HepG2 (cell line): ENCODE measurements at regions not wholly inside any gene's neighbourhood (a gene's known extent, or its start where the extent isn't known, plus 50 kb on each side); places are given as distances from the start of the nearest gene placed in this dataset.

Experiments
- ATAC-seq: fragments of 200-7000 bp; cut with Tn5 transposase; 3 replicates; pipeline ENCODE4 v1.9.1; 2020; ENCODE audit warnings: mild to moderate bottlenecking, moderate library complexity
- BruUV-seq: library from RNA; stranded (reverse); fragments of 400-500 nt; replicated peaks from 2 replicates; lab custom pipeline; 2021; lab: Mats Ljungman, UMichigan
- CTCF ChIA-PET: fragments of 300-600 bp; formaldehyde crosslinking; extraction: SDS; loops from one replicate; lab custom pipeline; 2021; ENCODE audit warnings: low total read pairs, inconsistent platforms, low intra/inter-chr PET ratio; lab: Yijun Ruan, JAX
- POLR2A ChIA-PET: fragments of 350-600 bp; sonication (Branson Sonifier 250); formaldehyde crosslinking; loops from one replicate; lab custom pipeline; 2020; ENCODE audit warnings: antibody characterized with exemption, inconsistent platforms; lab: Yijun Ruan, JAX
- DNase-seq: peaks from one replicate; pipeline ENCODE4 v3.0.0-alpha.2; 2015; ENCODE audit warnings: low spot score
- FAIRE-seq: peaks from 3 replicates; lab custom pipeline; 2011; peaks lifted over from hg19 to GRCh38; lab: Jason Lieb, UNC
- H2AFZ ChIP-seq: one replicate; pipeline ENCODE4 v1.6.1; 2011; ENCODE audit warnings: low read length, inconsistent platforms
- H3K27ac ChIP-seq: fragments of 300-600 bp; 3 replicates; pipeline ENCODE4 v1.8.0; 2011; ENCODE audit warnings: mixed run types, mild to moderate bottlenecking, mixed read lengths, low read length, inconsistent platforms; ENCODE audit not compliant: insufficient read depth; ENCODE audit errors: extremely low read length
- H3K27me3 ChIP-seq, 2 experiments: fragments of 200-600 bp in 1 of 2; 2 replicates in 1 of 2; 3 replicates in 1 of 2; pipeline versions ENCODE4 v1.6.0 to v1.8.0; 2011; ENCODE audit warnings: low read length in 2 of 2, mild to moderate bottlenecking in 2 of 2, moderate library complexity in 2 of 2, inconsistent platforms in 1 of 2; ENCODE audit not compliant: insufficient read depth in 2 of 2, control insufficient read depth in 1 of 2
- H3K36me3 ChIP-seq, 2 experiments: fragments of 200-600 bp in 1 of 2; replicated peaks in 1 of 2; 2 replicates in 1 of 2; 3 replicates in 1 of 2; pipeline versions ENCODE4 v1.5.1 to v1.8.0; 2011; ENCODE audit warnings: low read length in 2 of 2, inconsistent platforms in 1 of 2; ENCODE audit not compliant: insufficient read depth in 2 of 2, control insufficient read depth in 1 of 2
- H3K4me1 ChIP-seq: 2 replicates; pipeline ENCODE4 v1.5.1; 2012; ENCODE audit warnings: low read length, inconsistent platforms; ENCODE audit not compliant: insufficient read depth
- H3K4me2 ChIP-seq: 2 replicates; pipeline ENCODE4 v1.6.0; 2011; ENCODE audit warnings: low read depth, low read length, inconsistent platforms
- H3K4me3 ChIP-seq, 3 experiments: fragments of 200-600 bp in 1 of 3; sonication (generic), shearing (Covaris generic) in 1 of 3; replicated peaks in 1 of 3; 2 replicates each; pipeline ENCODE4 v1.5.1; 2011 to 2016; ENCODE audit warnings: low read length in 3 of 3, inconsistent platforms in 2 of 3, low read depth in 2 of 3, mild to moderate bottlenecking in 2 of 3, control low read depth in 1 of 3, mixed read lengths in 1 of 3; ENCODE audit not compliant: insufficient read depth in 1 of 3
- H3K79me2 ChIP-seq: one replicate; pipeline ENCODE4 v1.6.1; 2011; ENCODE audit warnings: low read length, inconsistent platforms; ENCODE audit not compliant: insufficient read depth
- H3K9ac ChIP-seq: 2 replicates; pipeline ENCODE4 v1.6.0; 2011; ENCODE audit warnings: mild to moderate bottlenecking, low read depth, low read length, inconsistent platforms; ENCODE audit not compliant: insufficient read depth
- H3K9me3 ChIP-seq: 2 replicates; pipeline ENCODE4 v1.5.1; 2012; ENCODE audit warnings: mild to moderate bottlenecking, low read length
- H4K20me1 ChIP-seq: 2 replicates; pipeline ENCODE4 v1.6.0; 2011; ENCODE audit warnings: inconsistent platforms, mild to moderate bottlenecking, low read length, moderate library complexity; ENCODE audit not compliant: insufficient read depth
- BCLAF1 ChIP-seq: fragments of 450-650 bp; IDR thresholded peaks from 2 replicates; pipeline ENCODE4 v1.6.1; 2017; ENCODE audit warnings: mild to moderate bottlenecking
- E2F5 ChIP-seq: sonication (generic); formaldehyde crosslinking; conservative IDR thresholded peaks from 2 replicates; pipeline ENCODE4 v1.4.0; 2020; ENCODE audit warnings: missing genetic modification reagents
- IRX3 ChIP-seq: sonication (generic); formaldehyde crosslinking; IDR thresholded peaks from 2 replicates; pipeline ENCODE4 v1.8.1; 2023; ENCODE audit warnings: mild to moderate bottlenecking, low read depth, missing genetic modification reagents, borderline replicate concordance
- LRRFIP1 ChIP-seq: sonication (generic); formaldehyde crosslinking; conservative IDR thresholded peaks from 2 replicates; pipeline ENCODE4 v1.4.0; 2020; ENCODE audit warnings: missing genetic modification reagents
- MBNL3 ChIP-seq: fragments of 250-450 bp; sonication (Bioruptor Pico); conservative IDR thresholded peaks from 2 replicates; pipeline ENCODE4 v1.8.0; 2022; ENCODE audit warnings: mild to moderate bottlenecking, inconsistent platforms
- POGZ ChIP-seq: sonication (generic); formaldehyde crosslinking; IDR thresholded peaks from 2 replicates; pipeline ENCODE4 v1.4.0; 2020; ENCODE audit warnings: mild to moderate bottlenecking, missing genetic modification reagents
- RAD51 ChIP-seq: fragments of 450-650 bp; IDR thresholded peaks from 2 replicates; pipeline ENCODE4 v1.6.1; 2016; ENCODE audit warnings: borderline replicate concordance
- ZNF362 ChIP-seq: sonication (generic); formaldehyde crosslinking; IDR thresholded peaks from 2 replicates; pipeline ENCODE4 v1.4.0; 2020; ENCODE audit warnings: missing genetic modification reagents, mild to moderate bottlenecking, borderline replicate concordance
- ZNF691 ChIP-seq: sonication (generic); formaldehyde crosslinking; IDR thresholded peaks from 2 replicates; pipeline ENCODE4 v1.4.0; 2020; ENCODE audit warnings: missing genetic modification reagents, low read depth, mild to moderate bottlenecking, borderline replicate concordance
- WGBS: methylation state at CpG from one replicate; pipeline ENCODE4 v1.1.6; 2017; ENCODE audit warnings: low lambda C conversion rate; 5-methylcytosine and 5-hydroxymethylcytosine counted together
- in situ Hi-C: cut with HindIII; loops from 2 replicates; pipeline ENCODE4 v1.10.0; 2017; ENCODE audit warnings: low pct_unique_long_range_greater_than_20kb; ENCODE audit not compliant: extremely low pct_ligation_motif_present
- intact Hi-C: fragments of 100-400 bp; cut with micrococcal nuclease; formaldehyde crosslinking; loops from one replicate; pipeline ENCODE4 v1.10.0; 2022; ENCODE audit not compliant: unreplicated experiment

GRCh38 chr2:2735041-2735440 lies 404.0 kb upstream of the MYT1L start (continued):
- no peak for TF ChIP-seq BCLAF1
- TF ChIP-seq, all 625 proteins: peak for 0

GRCh38 chr2:2734308-2734707 lies 403.2 kb upstream of the MYT1L start:
- FAIRE-seq (no peak), ATAC-seq (no peak), DNase-seq (no peak)
- Histone ChIP-seq H3K9me3 (no peaks in the 10 kb centered on the region), H2AFZ (no peak overlapping the region), H3K9ac (no peak overlapping the region), H3K27me3 (peaks cover 11 to 56% of the 10 kb centered on the region in 2 experiments; a peak in 4 of 5 replicates), H4K20me1 (no peaks in the 10 kb centered on the region), H3K27ac (no peak overlapping the region), H3K4me3 (no peak overlapping the region), H3K4me2 (no peak overlapping the region), H3K4me1 (no peaks in the 10 kb centered on the region), H3K79me2 (no peaks in the 10 kb centered on the region), H3K36me3 (no peaks in the 10 kb centered on the region)
- CTCF ChIA-PET: no interaction called here
- BruUV-seq: no TSS peak
- in situ Hi-C loops: no loop called here
- POLR2A ChIA-PET: no interaction called here
- WGBS: 12% methylated on average over 9 of the region's 9 CpGs
- intact Hi-C loops: no loop called here
- TF ChIP-seq ZNF691 (CRISPR knock-in tag) (no peak), IRX3 (no peak), LRRFIP1 (CRISPR knock-in tag) (no peak), POGZ (no peak), ZNF362 (CRISPR knock-in tag) (no peak), E2F5 (CRISPR knock-in tag) (no peak), RAD51 (no peak), MBNL3 (CRISPR knock-in tag) (no peak)
